Activated CD8-positive, alpha-beta memory T cell treated with anti-CD3 and anti-CD28 coated beads, Interleukin-2, amount 50 U/mL, for 24 hours (primary cell): ENCODE measurements at regions not wholly inside any gene's neighbourhood (a gene's known extent, or its start where the extent isn't known, plus 50 kb on each side); places are given as distances from the start of the nearest gene placed in this dataset.
"Not testable (repeated sequence)": the region's sequence is repeated elsewhere in the genome, so short reads cannot be mapped to it uniquely, and the experiment has no call there.

Experiments used
- DNase-seq: peaks from one replicate; pipeline ENCODE4 v3.0.0-alpha.2; 2020; ENCODE audit errors: extremely low read depth

GRCh38 chr18:71105994-71106546 lies 817.2 kb downstream of the SOCS6 start:
- DNase-seq, result no peak

GRCh38 chr18:71105078-71105819 lies 816.4 kb downstream of the SOCS6 start:
- no peak for DNase-seq

- DNase-seq, result no peak
Observed at GRCh38 chr18:71079606-71080005, 790.8 kb downstream of the SOCS6 start.

- DNase-seq, result no peak
Observed at GRCh38 chr18:71077451-71077850, 788.6 kb downstream of the SOCS6 start.

GRCh38 chr18:71075147-71075546 lies 786.3 kb downstream of the SOCS6 start:
- DNase-seq, result no peak

- no peak for DNase-seq
Observed at GRCh38 chr18:71068338-71068737, 779.5 kb downstream of the SOCS6 start.

- DNase-seq, result no peak
Observed at GRCh38 chr18:71049893-71050292, 761.0 kb downstream of the SOCS6 start.

- DNase-seq, result no peak
Observed at GRCh38 chr18:71047882-71048281, 759.0 kb downstream of the SOCS6 start.

- DNase-seq, result no peak
Observed at GRCh38 chr18:71045331-71046065, 756.7 kb downstream of the SOCS6 start.

- DNase-seq, result no peak
Observed at GRCh38 chr18:71040161-71040560, 751.3 kb downstream of the SOCS6 start.

GRCh38 chr18:71038196-71038595 lies 749.4 kb downstream of the SOCS6 start:
- no peak for DNase-seq

- no peak for DNase-seq
Observed at GRCh38 chr18:71036783-71037182, 747.9 kb downstream of the SOCS6 start.

- DNase-seq, result not testable (repeated sequence)
Observed at GRCh38 chr18:71031296-71032191, 742.7 kb downstream of the SOCS6 start.

- DNase-seq, result not testable (repeated sequence)
Observed at GRCh38 chr18:71030085-71030484, 741.2 kb downstream of the SOCS6 start.

- DNase-seq, result no peak
Observed at GRCh38 chr18:71028285-71028762, 739.5 kb downstream of the SOCS6 start.

- DNase-seq, result no peak
Observed at GRCh38 chr18:71027531-71027930, 738.7 kb downstream of the SOCS6 start.

GRCh38 chr18:71025505-71026225 lies 736.8 kb downstream of the SOCS6 start:
- no peak for DNase-seq

- DNase-seq, result no peak
Observed at GRCh38 chr18:71022389-71022788, 733.5 kb downstream of the SOCS6 start.

- DNase-seq, result no peak
Observed at GRCh38 chr18:71021030-71021362, 732.2 kb downstream of the SOCS6 start.

GRCh38 chr18:71020342-71021029 lies 731.6 kb downstream of the SOCS6 start:
- DNase-seq, result no peak

- DNase-seq, result no peak
Observed at GRCh38 chr18:71018816-71019215, 730.0 kb downstream of the SOCS6 start.
